GM18951 (cell line): ENCODE measurements at regions not wholly inside any gene's neighbourhood (a gene's known extent, or its start where the extent isn't known, plus 50 kb on each side); places are given as distances from the start of the nearest gene placed in this dataset.

Experiments
- POLR2A ChIP-seq: IDR thresholded peaks from 4 replicates; pipeline ENCODE4 v1.6.1; 2011; ENCODE audit warnings: mild to moderate bottlenecking; ENCODE audit not compliant: insufficient read length, insufficient read depth; ENCODE audit errors: extremely low read depth
- in situ Hi-C: fragments of 300-500 bp; cut with MboI; formaldehyde crosslinking; loops from one replicate; pipeline ENCODE4 v1.12.0; 2022; ENCODE audit warnings: low sequenced_read_pairs, mixed read lengths, inconsistent platforms; ENCODE audit not compliant: unreplicated experiment

DNA sequence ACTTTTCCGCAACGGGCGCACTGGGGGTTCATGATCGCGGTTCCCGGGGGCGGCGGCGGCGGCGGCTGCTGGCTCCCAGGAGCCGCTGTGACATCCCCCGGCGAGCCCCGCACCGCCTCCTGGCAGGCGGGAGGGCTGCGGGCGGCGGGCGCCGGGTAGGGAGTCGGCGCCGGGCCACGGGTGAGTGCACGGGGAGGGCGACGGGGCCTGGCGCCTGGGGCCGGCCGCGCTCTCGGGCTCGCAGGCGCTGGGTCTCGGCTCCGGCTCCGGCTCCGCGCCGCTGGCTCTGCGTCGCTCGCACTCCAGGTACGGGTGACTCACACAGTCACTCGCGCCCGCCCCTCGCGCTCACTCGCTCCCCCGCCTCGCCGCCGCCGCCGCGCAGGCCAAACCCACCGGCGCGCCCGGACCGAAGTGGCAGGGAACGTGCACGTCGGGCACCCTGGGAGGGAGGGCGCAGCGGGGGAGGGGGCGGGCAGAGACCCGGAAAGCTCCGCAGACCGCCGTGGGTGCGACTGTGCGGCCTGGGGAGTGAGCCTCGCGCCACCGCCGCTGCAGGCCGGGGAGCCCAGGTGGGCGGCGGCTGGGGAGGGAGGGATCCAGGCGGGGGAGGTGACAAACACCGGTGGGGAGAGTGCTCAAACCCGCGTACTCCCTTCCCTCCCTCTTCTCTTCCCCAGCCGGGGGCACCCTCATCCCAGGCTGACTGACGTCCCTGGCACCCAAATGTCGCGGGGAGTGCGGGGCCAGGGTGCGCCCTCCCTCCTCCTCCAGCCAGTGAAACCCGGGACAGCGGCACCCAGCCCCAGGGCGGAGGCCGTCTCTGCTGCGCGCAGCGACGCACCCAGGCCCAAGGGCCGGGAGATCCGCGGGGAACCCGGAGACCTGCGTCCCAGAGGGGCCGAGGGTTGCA lies 276.9 kb upstream of the NEBL start:
- in situ Hi-C loops = no loop called here

DNA sequence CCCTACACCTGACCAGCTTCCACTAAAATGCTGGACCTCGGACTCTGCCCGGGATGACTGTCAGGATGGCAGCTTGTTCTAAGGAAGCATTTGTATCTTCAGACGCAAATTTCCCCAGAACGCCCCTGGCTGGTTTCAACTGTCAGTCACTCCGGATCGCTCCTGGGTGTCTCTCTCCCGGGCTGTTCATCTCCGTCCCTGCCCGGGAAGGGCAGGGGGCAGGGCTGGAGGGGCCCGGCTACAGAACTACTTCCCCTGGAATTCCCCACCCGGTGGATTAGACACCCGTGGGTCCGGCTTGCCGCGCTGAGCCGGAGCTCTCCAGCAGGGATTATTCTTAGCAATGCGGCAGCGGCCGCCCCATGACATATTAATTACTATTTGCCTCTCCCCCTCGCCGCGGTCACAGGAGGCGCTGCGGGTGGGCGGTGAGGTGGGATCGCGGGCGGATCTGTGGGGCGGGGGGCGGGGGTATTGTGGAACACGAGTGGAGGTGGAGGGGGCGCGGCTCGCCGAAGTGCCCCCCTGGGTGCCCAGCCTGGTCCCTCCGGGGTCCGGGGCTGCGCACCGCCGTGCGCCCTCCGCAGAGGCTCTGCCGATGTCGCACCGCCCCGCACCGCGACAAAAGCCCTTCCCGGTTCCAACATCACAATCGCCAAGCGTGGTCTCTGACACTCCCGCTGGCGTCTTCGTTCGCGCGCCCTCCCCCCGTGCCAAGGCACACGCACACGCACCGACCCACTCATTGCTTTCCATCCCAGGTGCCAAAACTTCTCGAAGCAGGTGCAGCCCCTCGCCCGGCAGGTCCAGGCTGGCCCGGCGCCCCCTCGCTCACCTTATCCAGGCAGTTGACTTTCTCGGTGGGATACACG lies 276.1 kb upstream of the NEBL start:
- in situ Hi-C loops = no loop called here

More for the DNA sequence above, 276.9 kb upstream of the NEBL start:
- no peak for TF ChIP-seq POLR2A

DNA sequence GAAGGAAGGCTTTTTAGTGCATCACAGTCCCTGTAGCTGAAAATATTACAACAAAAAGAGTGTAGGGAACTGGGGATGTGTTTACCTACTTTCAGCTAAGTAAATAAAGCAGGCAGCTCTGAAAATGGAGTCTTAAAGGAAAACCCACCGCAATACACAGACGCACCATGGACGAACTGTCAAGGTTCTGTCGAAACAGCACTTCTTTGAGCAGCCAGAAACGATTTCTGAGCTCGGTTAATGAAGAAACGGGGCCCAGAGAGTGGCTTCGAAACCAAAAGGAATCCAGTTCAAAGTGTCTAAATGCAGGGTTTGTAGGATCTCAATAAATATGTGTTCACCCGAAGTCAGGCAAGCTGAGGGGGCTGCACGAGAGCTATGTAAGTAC lies 275.4 kb upstream of the NEBL start:
- TF ChIP-seq POLR2A = no peak
- in situ Hi-C loops = no loop called here

More for the DNA sequence above, 276.1 kb upstream of the NEBL start:
- no peak for TF ChIP-seq POLR2A

DNA sequence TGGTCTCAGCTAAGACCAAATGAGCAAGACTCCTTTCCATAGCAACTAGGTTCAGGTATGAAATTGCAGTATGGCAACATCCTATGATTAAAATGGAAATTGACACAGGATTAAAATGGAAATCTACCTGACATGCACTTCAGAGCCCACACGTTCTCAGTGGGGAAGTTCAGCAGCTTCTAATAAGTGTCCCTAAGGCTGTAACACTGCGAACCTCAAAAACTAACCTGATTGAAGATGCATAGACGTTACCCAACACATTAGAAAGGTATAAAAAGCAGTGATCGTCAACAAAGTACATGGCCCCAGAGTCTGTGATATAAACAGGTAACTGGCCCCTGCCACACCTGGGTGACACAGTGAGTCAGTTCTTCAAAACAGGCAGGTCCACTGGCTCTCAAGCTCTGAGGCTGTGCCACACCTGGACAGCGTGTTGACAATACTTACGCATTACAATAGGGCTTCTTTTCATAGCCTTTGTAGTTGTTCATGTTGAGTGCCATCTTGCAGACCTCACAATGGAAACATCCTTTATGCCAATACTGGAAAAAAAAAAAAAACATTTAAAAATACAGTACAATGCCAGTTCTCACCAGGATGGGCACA lies 274.9 kb upstream of the NEBL start:
- no peak for TF ChIP-seq POLR2A
- in situ Hi-C loops = no loop called here

DNA sequence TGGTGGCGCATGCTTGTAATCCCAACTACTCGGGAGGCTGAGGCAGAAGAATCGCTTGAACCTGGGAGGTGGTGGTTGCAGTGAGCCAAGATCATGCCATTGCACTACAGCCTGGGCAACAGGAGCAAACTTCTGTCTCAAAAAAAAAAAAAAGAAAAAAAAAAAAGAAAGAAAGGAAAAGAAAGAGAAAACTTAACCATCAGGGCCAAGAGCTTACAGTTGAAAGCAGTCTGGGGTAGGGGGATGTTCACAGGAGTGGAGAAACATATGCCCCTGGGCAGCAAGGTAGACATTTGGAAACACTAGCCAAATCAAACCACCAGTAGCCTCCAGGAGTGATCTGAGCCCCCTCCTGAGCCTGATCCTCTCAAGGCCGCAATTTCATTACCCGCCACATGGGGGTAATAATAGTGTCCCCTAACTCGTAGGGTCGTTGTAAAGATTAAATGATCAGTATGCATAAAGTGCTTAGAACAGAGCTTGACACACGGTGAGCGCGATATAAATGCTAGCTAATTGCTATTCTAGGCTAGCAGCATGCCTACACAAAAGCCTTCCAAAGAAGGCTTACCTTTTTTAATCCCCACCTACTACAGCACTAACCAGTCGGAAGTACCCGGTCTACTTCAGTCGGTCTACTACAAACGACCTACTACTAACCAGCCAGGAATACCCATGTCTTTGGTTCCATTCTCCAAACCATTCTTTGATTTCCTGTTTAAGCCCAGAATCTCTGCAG lies 274.3 kb upstream of the NEBL start:
- in situ Hi-C loops = no loop called here
- TF ChIP-seq POLR2A = no peak

DNA sequence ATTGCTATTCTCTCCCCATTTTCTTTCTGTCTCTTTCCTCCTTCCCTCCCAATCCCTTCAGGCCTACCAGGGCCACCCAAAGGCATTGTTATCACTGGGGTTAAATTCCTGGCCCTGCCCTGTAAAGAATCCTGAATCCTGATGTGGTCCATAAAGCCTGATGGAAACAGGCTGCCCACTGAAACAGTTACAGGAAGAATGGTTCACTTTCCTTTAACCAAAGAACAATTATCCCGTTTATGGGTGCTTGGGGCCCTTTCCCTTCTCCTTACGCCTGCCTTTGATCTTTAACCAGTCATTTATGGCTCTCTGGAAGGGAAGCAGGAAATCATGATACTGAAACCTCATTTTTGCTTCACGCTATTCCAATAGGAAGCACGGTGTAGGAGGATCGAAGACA lies 273.1 kb upstream of the NEBL start:
- in situ Hi-C loops = no loop called here
- TF ChIP-seq POLR2A = no peak

DNA sequence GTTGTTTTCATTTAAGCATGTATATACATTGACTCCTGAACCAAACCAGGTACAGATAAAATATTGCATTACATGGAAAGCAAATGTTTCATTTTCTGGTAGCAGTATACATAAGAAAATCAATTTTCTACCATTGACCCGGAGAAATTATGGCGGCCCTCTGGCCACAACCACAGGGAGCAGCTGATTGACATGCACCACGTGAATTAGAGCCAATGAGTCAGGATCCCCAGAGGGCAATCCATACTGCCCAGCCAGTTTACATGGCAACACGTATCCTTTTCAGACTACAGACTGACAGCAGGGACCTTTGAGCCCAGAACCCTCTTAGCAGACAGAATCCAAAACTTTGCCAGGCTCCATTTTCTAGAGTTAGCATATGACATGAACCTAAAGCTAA lies 272.2 kb upstream of the NEBL start:
- in situ Hi-C loops = no loop called here
- no peak for TF ChIP-seq POLR2A

DNA sequence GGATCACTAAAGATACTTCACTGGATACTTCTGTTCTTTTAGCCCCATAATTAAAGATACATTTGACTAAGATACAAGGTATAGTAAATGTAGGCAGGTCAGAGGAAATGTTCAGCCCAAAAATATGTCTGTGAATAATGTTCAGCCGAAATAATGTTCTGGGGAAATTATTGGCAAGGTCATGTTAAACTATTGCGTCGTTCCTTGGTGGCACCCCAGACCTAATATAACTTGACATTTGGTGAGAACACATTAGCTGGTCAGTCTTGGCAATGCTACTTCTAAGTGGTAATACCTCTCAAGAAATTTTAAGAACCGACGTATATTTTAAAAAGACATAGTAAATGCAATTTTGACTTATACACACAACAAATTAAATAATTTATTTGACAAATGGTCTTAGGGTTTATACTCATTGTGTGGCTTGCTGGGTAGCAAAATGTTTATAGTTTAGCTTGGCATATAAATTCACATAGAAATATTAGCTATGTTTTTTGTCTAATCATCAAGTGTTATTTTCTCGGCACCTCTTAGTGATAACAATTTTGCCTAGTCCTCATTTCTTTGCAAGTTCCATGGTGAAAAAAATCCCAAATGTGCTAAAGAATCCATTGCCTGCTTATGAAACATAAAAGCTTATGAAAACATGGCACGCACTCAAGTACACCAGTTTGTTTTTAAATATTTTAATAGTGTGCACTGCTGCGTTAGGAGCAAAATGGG lies 270.3 kb upstream of the NEBL start:
- TF ChIP-seq POLR2A = no peak
- in situ Hi-C loops = no loop called here

DNA sequence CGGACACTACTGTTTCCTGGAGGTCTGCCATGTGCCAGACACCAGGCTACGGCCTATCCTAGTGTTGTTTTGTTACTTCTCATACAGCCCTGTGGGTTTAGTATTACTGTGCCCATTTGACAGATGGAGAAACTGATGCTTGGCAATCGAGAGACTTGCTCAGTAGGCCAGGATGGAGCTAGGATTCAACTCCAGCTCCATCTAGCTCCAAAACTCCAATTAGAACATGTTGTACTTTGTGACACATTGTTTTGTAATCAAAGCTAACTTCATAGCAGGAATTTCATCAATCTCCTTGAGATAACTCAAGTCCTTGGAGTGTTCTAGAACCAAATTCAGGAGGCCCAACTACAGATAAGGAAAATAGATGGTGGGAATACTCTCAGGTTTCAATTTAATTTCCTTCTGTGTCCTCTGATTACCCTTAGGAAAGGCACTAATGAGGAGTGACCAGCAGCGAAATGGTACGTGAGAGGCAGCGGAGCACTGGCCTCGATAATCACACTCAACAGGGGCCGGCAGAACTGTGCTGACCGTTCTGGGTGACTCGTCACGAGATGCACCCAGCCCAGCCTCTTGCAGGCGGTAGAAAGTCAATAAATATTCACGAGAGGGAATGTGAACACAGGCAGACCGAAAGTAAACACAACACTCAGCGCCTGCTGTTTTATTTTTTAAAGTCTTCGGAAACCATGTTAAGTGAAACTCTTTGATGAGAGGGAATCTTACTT lies 269.6 kb upstream of the NEBL start:
- in situ Hi-C loops = no loop called here
- no peak for TF ChIP-seq POLR2A

DNA sequence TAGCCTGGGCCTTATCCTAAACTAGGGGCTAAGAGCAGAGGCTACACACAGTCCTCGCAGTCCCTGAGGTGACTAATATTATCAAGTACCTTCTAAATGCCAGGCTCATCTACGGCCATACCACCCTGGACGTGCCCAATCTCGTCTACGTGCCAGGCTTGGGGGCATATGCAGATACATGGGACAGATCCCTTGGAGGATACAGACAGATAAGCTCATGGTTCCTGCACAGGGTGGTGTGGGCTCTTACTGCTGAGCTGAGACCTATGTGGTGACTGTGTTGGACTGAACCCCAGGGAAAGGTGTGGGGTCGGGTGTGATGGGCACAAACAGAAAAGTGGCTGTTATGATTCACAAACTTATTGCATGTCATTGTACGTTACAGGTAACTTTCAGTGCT lies 268.4 kb upstream of the NEBL start:
- in situ Hi-C loops = no loop called here
- no peak for TF ChIP-seq POLR2A

DNA sequence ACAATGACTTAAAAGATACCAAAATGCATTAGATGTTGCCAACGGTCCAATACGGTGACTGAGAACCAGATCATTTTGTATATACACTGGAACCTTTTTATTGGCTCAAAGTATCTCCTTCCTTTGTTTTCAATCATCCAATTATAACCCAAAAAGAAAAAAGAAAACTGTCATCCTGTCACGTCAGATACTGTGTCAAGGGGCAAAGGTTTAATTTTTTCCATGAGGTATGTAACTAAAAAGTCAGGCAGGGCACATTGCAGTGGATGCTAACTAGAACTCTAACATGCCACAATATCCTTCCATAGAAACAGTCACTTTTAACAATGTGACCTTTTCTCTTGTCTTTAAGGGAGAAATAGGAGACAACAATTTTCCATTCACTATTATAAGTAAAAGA lies 267.6 kb upstream of the NEBL start:
- no peak for TF ChIP-seq POLR2A
- in situ Hi-C loops = no loop called here

DNA sequence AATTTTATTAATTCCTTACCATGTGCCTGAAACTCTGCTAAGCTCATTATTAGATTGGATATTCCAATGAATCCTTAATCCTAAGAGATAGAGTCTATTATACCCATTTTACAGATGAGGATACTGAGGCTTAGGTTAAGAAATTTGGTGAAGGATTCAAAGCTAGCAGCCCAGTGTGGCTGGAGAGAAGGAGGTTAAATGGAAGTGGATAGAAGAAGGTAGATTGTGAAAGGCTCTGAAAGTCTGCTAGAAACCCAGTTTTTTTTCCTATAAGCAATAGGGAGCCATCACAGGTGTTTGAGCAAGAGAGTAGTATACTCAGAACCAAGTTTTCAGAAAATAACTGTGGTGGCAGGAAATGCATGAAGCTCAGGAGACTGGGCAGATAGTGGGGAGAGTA lies 265.8 kb upstream of the NEBL start:
- TF ChIP-seq POLR2A = no peak
- in situ Hi-C loops = no loop called here

DNA sequence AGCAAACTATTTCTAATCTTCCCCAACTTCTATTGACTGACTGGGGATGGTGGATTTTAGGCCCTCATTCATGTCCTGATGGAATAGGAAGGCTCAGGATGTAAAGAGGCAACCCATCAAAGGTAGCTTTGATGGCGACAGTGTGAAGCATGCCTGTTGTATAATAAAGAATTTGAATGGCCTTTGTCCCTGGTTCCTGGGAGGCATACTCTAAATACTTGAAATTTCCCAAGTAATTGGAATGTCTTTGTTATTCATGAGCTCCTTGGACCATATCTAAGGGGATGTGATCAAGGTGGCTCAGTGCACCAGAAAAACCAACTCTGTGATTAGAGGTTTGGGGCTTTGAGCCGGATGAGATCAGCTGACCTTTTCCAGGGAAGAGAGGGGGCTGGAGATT lies 264.5 kb upstream of the NEBL start:
- in situ Hi-C loops = no loop called here
- TF ChIP-seq POLR2A = no peak
